Endodermal cell (in vitro differentiated cells): ENCODE measurements at regions not wholly inside any gene's neighbourhood (a gene's known extent, or its start where the extent isn't known, plus 50 kb on each side); places are given as distances from the start of the nearest gene placed in this dataset.
A peak's percentile ranks its signal among the peaks of the same experiment; 100 is the strongest.

ENCODE experiments used
- DNase-seq: peaks from one replicate; pipeline ENCODE4 v3.0.0-alpha.2; 2017
- H3K27ac ChIP-seq: 2 replicates; pipeline ENCODE4 v1.5.1; 2013; ENCODE audit warnings: mild to moderate bottlenecking, low read depth, low read length, moderate library complexity
- H3K27me3 ChIP-seq: 2 replicates; pipeline ENCODE4 v1.6.1; 2013; ENCODE audit warnings: mild to moderate bottlenecking, low read length, moderate library complexity; ENCODE audit not compliant: insufficient read depth, control insufficient read depth, poor library complexity, severe bottlenecking
- H3K36me3 ChIP-seq: 2 replicates; pipeline ENCODE4 v1.7.0; 2013; ENCODE audit warnings: mild to moderate bottlenecking, low read length, moderate library complexity; ENCODE audit not compliant: control insufficient read depth, insufficient read depth
- H3K4me1 ChIP-seq: one replicate; pipeline ENCODE4 v1.7.0; 2013; ENCODE audit warnings: low read length; ENCODE audit not compliant: control insufficient read depth, insufficient read depth
- H3K4me3 ChIP-seq: 2 replicates; pipeline ENCODE4 v1.5.1; 2013; ENCODE audit warnings: mild to moderate bottlenecking, low read length, moderate library complexity
- H3K9ac ChIP-seq: 2 replicates; pipeline ENCODE4 v1.6.1; 2013; ENCODE audit warnings: mild to moderate bottlenecking, low read length, moderate library complexity; ENCODE audit not compliant: poor library complexity, severe bottlenecking; ENCODE audit errors: extremely low read depth
- H3K9me3 ChIP-seq: 2 replicates; pipeline ENCODE4 v1.6.1; 2013; ENCODE audit warnings: mild to moderate bottlenecking, low read length, moderate library complexity; ENCODE audit not compliant: control insufficient read depth
- H3K27ac Mint-ChIP-seq: 2 replicates; pipeline ENCODE4 v1.8.0; 2020; ENCODE audit warnings: mixed read lengths
- H3K27me3 Mint-ChIP-seq: 2 replicates; pipeline ENCODE4 v1.8.0; 2021; ENCODE audit warnings: mild to moderate bottlenecking, mixed read lengths; ENCODE audit not compliant: insufficient read depth
- H3K36me3 Mint-ChIP-seq: 2 replicates; pipeline ENCODE4 v1.8.0; 2020; ENCODE audit warnings: low read depth, mixed read lengths
- H3K4me1 Mint-ChIP-seq: 2 replicates; pipeline ENCODE4 v1.8.0; 2020; ENCODE audit warnings: mixed read lengths
- H3K4me3 Mint-ChIP-seq: 2 replicates; pipeline ENCODE4 v1.8.0; 2020; ENCODE audit warnings: mild to moderate bottlenecking, moderate library complexity, mixed read lengths
- H3K9me3 Mint-ChIP-seq: 2 replicates; pipeline ENCODE4 v1.8.0; 2020; ENCODE audit warnings: mild to moderate bottlenecking, mixed read lengths
- CTCF ChIP-seq: fragments of 200-600 bp; sonication (generic); conservative IDR thresholded peaks from 2 replicates; pipeline ENCODE4 v1.5.0; 2021; ENCODE audit warnings: antibody characterized with exemption, mild to moderate bottlenecking
- WGBS, 2 experiments: methylation state at CpG; one replicate each; pipeline versions ENCODE4 v1.1.5 to v1.1.7; 2013; ENCODE audit warnings: missing lambda C conversion rate in 2 of 2, mixed read lengths in 1 of 2; ENCODE audit not compliant: insufficient coverage in 1 of 2, insufficient read length in 1 of 2; 5-methylcytosine and 5-hydroxymethylcytosine counted together

GRCh38 chr6:81806793-81807565 lies 54.5 kb upstream of the TENT5A start:
- H3K9me3 ChIP-seq: no peaks in the 10 kb centered on the region
- peaks cover 25% of the 10 kb centered on the region for H3K27me3 ChIP-seq
- peak overlapping the region; percentile 14 for H3K4me3 ChIP-seq
- H3K27ac ChIP-seq: no peak overlapping the region
- Mint-ChIP-seq H3K27ac (no peak overlapping the region), H3K4me3 (no peak overlapping the region), H3K36me3 (no peaks in the 10 kb centered on the region), H3K4me1 (peaks cover 15% of the 10 kb centered on the region), H3K9me3 (no peaks in the 10 kb centered on the region), H3K27me3 (peaks cover 28% of the 10 kb centered on the region)
- 83 to 89% methylated on average over 3 to 8 of the region's 8 CpGs for WGBS, 2 experiments
- H3K9ac ChIP-seq: no peak overlapping the region
- DNase-seq: no peak
- H3K4me1 ChIP-seq: no peaks in the 10 kb centered on the region
- TF ChIP-seq CTCF: no peak
- no peaks in the 10 kb centered on the region for H3K36me3 ChIP-seq

GRCh38 chr6:81802356-81802755 lies 49.9 kb upstream of the TENT5A start:
- TF ChIP-seq CTCF: no peak
- no peak overlapping the region for H3K4me3 ChIP-seq
- 81% methylated on average over 4 of the region's 4 CpGs; no CpG with 5 or more reads in 1 of the 2 experiments for WGBS, 2 experiments
- H3K27me3 Mint-ChIP-seq: peaks cover 50% of the 10 kb centered on the region
- no peak for DNase-seq
- H3K27me3 ChIP-seq: peaks cover 44% of the 10 kb centered on the region
- no peak overlapping the region for H3K9ac ChIP-seq
- H3K4me1 ChIP-seq: peaks cover 4% of the 10 kb centered on the region
- H3K9me3 ChIP-seq: no peaks in the 10 kb centered on the region
- no peak overlapping the region for H3K27ac Mint-ChIP-seq
- no peaks in the 10 kb centered on the region for H3K36me3 ChIP-seq
- no peaks in the 10 kb centered on the region for H3K9me3 Mint-ChIP-seq
- H3K27ac ChIP-seq: no peak overlapping the region
- H3K4me1 Mint-ChIP-seq: peaks cover 16% of the 10 kb centered on the region
- H3K36me3 Mint-ChIP-seq: no peaks in the 10 kb centered on the region
- no peak overlapping the region for H3K4me3 Mint-ChIP-seq
